ENCODE measurements at regions not wholly inside any gene's neighbourhood (a gene's known extent, or its start where the extent isn't known, plus 50 kb on each side); places are given as distances from the start of the nearest gene placed in this dataset.

DNA sequence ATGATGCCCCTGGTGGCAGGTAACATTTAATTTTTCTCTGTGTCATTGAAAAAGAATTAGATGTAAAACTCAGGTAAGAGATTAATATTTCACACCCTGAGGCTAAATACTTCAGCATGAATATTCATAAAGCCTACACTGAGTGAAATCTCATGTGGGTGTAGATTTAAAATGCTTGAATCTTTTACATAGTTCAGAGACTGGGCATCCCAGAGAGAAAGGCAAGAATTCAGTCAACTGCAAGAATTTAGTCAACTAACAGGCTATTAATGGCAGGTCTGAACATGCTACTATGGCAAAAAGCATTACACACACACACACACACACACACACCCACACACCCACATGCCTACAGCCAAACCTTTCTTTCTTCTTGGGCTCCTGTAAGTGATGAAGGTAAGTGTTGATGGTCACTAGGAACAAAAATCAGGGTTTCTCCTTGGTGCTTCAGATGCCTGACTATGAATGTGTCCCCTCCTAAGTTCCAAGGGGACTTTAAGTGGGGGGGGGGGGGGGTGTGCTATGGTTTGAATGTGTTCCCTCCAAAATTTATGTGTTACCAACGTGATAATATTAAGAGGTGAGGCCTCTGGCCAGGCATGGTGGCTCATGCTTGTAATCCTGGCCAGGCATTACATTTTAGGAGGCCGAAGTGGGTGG, 63.7 kb upstream of the PSMD7 start:
- TF ChIP-seq EZH2 (IDR thresholded peaks at IDR 0.05; ENCODE audit: borderline replicate concordance, low read length): no peak
- TF ChIP-seq, protein P1, sequence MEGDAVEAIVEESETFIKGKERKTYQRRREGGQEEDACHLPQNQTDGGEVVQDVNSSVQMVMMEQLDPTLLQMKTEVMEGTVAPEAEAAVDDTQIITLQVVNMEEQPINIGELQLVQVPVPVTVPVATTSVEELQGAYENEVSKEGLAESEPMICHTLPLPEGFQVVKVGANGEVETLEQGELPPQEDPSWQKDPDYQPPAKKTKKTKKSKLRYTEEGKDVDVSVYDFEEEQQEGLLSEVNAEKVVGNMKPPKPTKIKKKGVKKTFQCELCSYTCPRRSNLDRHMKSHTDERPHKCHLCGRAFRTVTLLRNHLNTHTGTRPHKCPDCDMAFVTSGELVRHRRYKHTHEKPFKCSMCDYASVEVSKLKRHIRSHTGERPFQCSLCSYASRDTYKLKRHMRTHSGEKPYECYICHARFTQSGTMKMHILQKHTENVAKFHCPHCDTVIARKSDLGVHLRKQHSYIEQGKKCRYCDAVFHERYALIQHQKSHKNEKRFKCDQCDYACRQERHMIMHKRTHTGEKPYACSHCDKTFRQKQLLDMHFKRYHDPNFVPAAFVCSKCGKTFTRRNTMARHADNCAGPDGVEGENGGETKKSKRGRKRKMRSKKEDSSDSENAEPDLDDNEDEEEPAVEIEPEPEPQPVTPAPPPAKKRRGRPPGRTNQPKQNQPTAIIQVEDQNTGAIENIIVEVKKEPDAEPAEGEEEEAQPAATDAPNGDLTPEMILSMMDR (IDR thresholded peaks at IDR 0.05; ENCODE audit: low read length): 0 out of 2 replicates have a peak, but pooled peaks have one; percentile 8
- Histone ChIP-seq H3K9ac (ENCODE audit: low read length) (no peak overlapping the region), H2AFZ (ENCODE audit: low read length) (no peak overlapping the region), H3K9me3 (ENCODE audit: low read length) (no peaks in the 10 kb centered on the region), H3K9me2 (ENCODE audit: low read depth, low read length) (no peaks in the 10 kb centered on the region), H3K4me1 (ENCODE audit: insufficient read depth, low read length, severe bottlenecking) (no peaks in the 10 kb centered on the region), H3F3A (ENCODE audit: insufficient read depth, low read length) (no peaks in the 10 kb centered on the region), H4K20me1 (ENCODE audit: insufficient read depth, low read length) (no peaks in the 10 kb centered on the region), H3K4me2 (ENCODE audit: low read length) (no peak overlapping the region), H3K4me3 (ENCODE audit: low read depth, low read length, poor library complexity, severe bottlenecking) (no peak overlapping the region), H3K27me3 (ENCODE audit: insufficient read depth, low read length) (no peaks in the 10 kb centered on the region), H3K27ac (ENCODE audit: low read depth, low read length, poor library complexity, severe bottlenecking) (no peak overlapping the region), H3K36me3 (ENCODE audit: insufficient read depth, low read length) (no peaks in the 10 kb centered on the region), H3K79me2 (ENCODE audit: insufficient read depth, low read length) (no peaks in the 10 kb centered on the region)

DNA sequence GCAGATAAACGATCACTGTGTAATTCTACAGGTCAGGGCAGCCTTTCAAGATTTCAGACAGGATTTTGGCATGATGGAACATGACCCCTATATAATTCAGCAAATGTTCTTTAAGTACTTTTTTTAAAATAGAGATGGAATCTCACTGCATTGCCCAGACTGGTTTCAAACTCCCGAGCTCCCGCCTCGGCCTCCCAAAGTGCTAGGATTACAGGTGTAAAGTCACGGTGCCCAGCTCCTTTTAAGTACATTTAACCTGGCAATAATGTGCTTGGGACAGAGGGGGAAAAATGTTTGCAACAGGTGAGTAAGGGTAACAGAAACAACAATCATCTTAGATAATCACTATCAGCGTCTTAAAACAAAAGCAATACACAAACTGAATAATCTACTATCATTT, 66.5 kb upstream of the PSMD7 start:
- Histone ChIP-seq H2AFZ (ENCODE audit: low read length) (no peak overlapping the region), H3K4me1 (ENCODE audit: insufficient read depth, low read length, severe bottlenecking) (no peaks in the 10 kb centered on the region), H3K9me3 (ENCODE audit: low read length) (no peaks in the 10 kb centered on the region)

DNA sequence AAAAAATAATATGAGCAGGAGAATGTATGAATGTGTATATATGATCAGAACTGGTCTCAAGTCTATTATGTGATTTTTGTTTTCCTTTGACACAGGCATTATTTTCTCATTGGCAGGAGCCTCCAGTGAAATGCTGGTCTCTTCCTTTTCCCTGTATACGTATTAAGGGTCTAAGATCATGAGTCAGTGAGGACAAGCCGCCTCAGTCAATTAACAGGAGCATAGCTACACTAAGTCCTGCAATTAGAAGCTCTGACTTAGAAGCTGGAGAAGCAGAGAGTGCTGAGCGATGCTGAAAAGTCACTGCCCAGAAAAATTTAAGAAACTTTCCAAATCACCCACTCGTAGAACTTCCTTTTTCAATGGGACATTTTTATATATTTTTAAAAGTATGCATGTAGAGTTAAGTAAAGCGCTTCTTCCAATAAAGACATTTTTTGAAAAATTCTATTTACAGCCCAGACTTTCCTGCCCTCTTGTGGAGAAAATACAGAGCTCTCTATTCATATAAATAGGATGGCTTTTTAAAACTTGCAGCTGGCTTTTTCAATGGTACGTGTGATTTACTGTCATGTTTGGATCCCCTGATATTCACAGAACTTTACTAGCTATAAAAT, 70.2 kb upstream of the PSMD7 start:
- H3K27me3 ChIP-seq (ENCODE audit: insufficient read depth, low read length): no peaks in the 10 kb centered on the region
- H3K9me2 ChIP-seq (ENCODE audit: low read depth, low read length): no peaks in the 10 kb centered on the region
- H3K4me1 ChIP-seq (ENCODE audit: insufficient read depth, low read length, severe bottlenecking): no peaks in the 10 kb centered on the region
- no peaks in the 10 kb centered on the region for H3F3A ChIP-seq (ENCODE audit: insufficient read depth, low read length)
- no peaks in the 10 kb centered on the region for H3K79me2 ChIP-seq (ENCODE audit: insufficient read depth, low read length)
- no peak overlapping the region for H2AFZ ChIP-seq (ENCODE audit: low read length)
- no peak overlapping the region for H3K27ac ChIP-seq (ENCODE audit: low read depth, low read length, poor library complexity, severe bottlenecking)
- no peak overlapping the region for H3K4me3 ChIP-seq (ENCODE audit: low read depth, low read length, poor library complexity, severe bottlenecking)
- no peak overlapping the region for H3K9ac ChIP-seq (ENCODE audit: low read length)
- no peaks in the 10 kb centered on the region for H3K36me3 ChIP-seq (ENCODE audit: insufficient read depth, low read length)
- TF ChIP-seq, protein P1 (IDR thresholded peaks at IDR 0.05; ENCODE audit: low read length): peak; percentile 42
- TF ChIP-seq EZH2 (IDR thresholded peaks at IDR 0.05; ENCODE audit: borderline replicate concordance, low read length): no peak
- no peaks in the 10 kb centered on the region for H3K9me3 ChIP-seq (ENCODE audit: low read length)
- no peaks in the 10 kb centered on the region for H4K20me1 ChIP-seq (ENCODE audit: insufficient read depth, low read length)
- no peak overlapping the region for H3K4me2 ChIP-seq (ENCODE audit: low read length)

More for the DNA sequence above, 66.5 kb upstream of the PSMD7 start:
- Histone ChIP-seq H3K27ac (ENCODE audit: low read depth, low read length, poor library complexity, severe bottlenecking) (no peak overlapping the region), H4K20me1 (ENCODE audit: insufficient read depth, low read length) (no peaks in the 10 kb centered on the region), H3K9me2 (ENCODE audit: low read depth, low read length) (no peaks in the 10 kb centered on the region), H3K27me3 (ENCODE audit: insufficient read depth, low read length) (no peaks in the 10 kb centered on the region), H3K4me2 (ENCODE audit: low read length) (no peak overlapping the region), H3K4me3 (ENCODE audit: low read depth, low read length, poor library complexity, severe bottlenecking) (no peak overlapping the region), H3K79me2 (ENCODE audit: insufficient read depth, low read length) (no peaks in the 10 kb centered on the region), H3F3A (ENCODE audit: insufficient read depth, low read length) (no peaks in the 10 kb centered on the region), H3K9ac (ENCODE audit: low read length) (no peak overlapping the region), H3K36me3 (ENCODE audit: insufficient read depth, low read length) (no peaks in the 10 kb centered on the region)
- TF ChIP-seq EZH2 (IDR thresholded peaks at IDR 0.05; ENCODE audit: borderline replicate concordance, low read length): no peak
